SK-N-SH (cell line): ENCODE measurements at regions not wholly inside any gene's neighbourhood (a gene's known extent, or its start where the extent isn't known, plus 50 kb on each side); places are given as distances from the start of the nearest gene placed in this dataset.

Experiments
- CTCF ChIA-PET: fragments of 300-600, 350-600 bp; formaldehyde crosslinking; extraction: SDS; loops from one replicate; lab custom pipeline; 2021; lab: Yijun Ruan, JAX
- POLR2A ChIA-PET: fragments of 350-600 bp; sonication (Branson Sonifier 250); formaldehyde crosslinking; extraction: SDS; loops from one replicate; lab custom pipeline; 2020; ENCODE audit warnings: antibody characterized with exemption, inconsistent platforms; lab: Yijun Ruan, JAX
- DNase-seq: peaks from one replicate; pipeline ENCODE4 v3.0.0; 2012
- H2AFZ ChIP-seq: fragments of 200-600 bp; sonication (generic); 2 replicates; pipeline ENCODE4 v1.8.1; 2016; ENCODE audit warnings: antibody characterized with exemption, mild to moderate bottlenecking, low read depth
- H3F3A ChIP-seq: fragments of 200-600 bp; sonication (generic); replicated peaks from 2 replicates; pipeline ENCODE3; 2016; ENCODE audit warnings: antibody characterized with exemption, mild to moderate bottlenecking; ENCODE audit not compliant: insufficient read depth
- H3K27ac ChIP-seq, 2 experiments: fragments of 200-500 bp in 1 of 2; fragments of 200-600 bp in 1 of 2; sonication (Bioruptor generic) in 1 of 2; sonication (generic), shearing (Covaris generic) in 1 of 2; 2 replicates each; pipeline versions ENCODE4 v1.5.1 to v1.6.1; 2014 to 2016; ENCODE audit warnings: low read depth in 2 of 2, inconsistent platforms in 1 of 2, low read length in 1 of 2, mild to moderate bottlenecking in 1 of 2, mixed read lengths in 1 of 2
- H3K27me3 ChIP-seq: fragments of 200-600 bp; sonication (generic), shearing (Covaris generic); 2 replicates; pipeline ENCODE4 v1.6.1; 2016; ENCODE audit warnings: mixed run types; ENCODE audit not compliant: insufficient read depth
- H3K36me3 ChIP-seq, 2 experiments: fragments of 200-500 bp in 1 of 2; fragments of 200-600 bp in 1 of 2; sonication (Bioruptor generic) in 1 of 2; sonication (generic) in 1 of 2; replicated peaks in 1 of 2; 2 replicates each; pipeline versions ENCODE3 to v1.5.1; 2014 to 2016; ENCODE audit warnings: low read length in 1 of 2, mild to moderate bottlenecking in 1 of 2; ENCODE audit not compliant: insufficient read depth in 2 of 2, control insufficient read depth in 1 of 2
- H3K4me1 ChIP-seq, 2 experiments: fragments of 200-500 bp in 1 of 2; fragments of 200-600 bp in 1 of 2; sonication (Bioruptor generic) in 1 of 2; sonication (generic), shearing (Covaris generic) in 1 of 2; 2 replicates each; pipeline versions ENCODE4 v1.5.1 to v1.6.1; 2014 to 2016; ENCODE audit warnings: low read depth in 1 of 2, low read length in 1 of 2, mixed run types in 1 of 2; ENCODE audit not compliant: insufficient read depth in 2 of 2, control insufficient read depth in 1 of 2
- H3K4me2 ChIP-seq: fragments of 200-600 bp; sonication (generic), shearing (Covaris generic); 2 replicates; pipeline ENCODE4 v1.6.1; 2017; ENCODE audit warnings: mixed run types
- H3K4me3 ChIP-seq, 2 experiments: fragments of 200-500 bp in 1 of 2; fragments of 200-600 bp in 1 of 2; sonication (Bioruptor generic) in 1 of 2; sonication (generic), shearing (Covaris generic) in 1 of 2; 2 replicates each; pipeline versions ENCODE4 v1.5.1 to v1.8.1; 2014 to 2016; ENCODE audit warnings: low read depth in 2 of 2, inconsistent platforms in 1 of 2, low read length in 1 of 2, mild to moderate bottlenecking in 1 of 2, mixed read lengths in 1 of 2, moderate library complexity in 1 of 2
- H3K79me2 ChIP-seq: fragments of 200-600 bp; sonication (generic); 2 replicates; pipeline ENCODE4 v1.8.1; 2017; ENCODE audit warnings: mild to moderate bottlenecking; ENCODE audit not compliant: insufficient read depth
- H3K9ac ChIP-seq: fragments of 200-600 bp; sonication (generic); 2 replicates; pipeline ENCODE4 v1.6.1; 2017; ENCODE audit warnings: mixed run types
- H3K9me2 ChIP-seq: fragments of 200-600 bp; sonication (generic); 2 replicates; pipeline ENCODE4 v1.6.1; 2017; ENCODE audit warnings: mixed run types
- H3K9me3 ChIP-seq: fragments of 200-600 bp; sonication (generic); 2 replicates; pipeline ENCODE4 v1.6.1; 2017; ENCODE audit warnings: mixed run types, mild to moderate bottlenecking, moderate library complexity
- H4K20me1 ChIP-seq: fragments of 200-600 bp; sonication (generic); 2 replicates; pipeline ENCODE4 v1.6.1; 2017; ENCODE audit warnings: mild to moderate bottlenecking, mixed run types; ENCODE audit not compliant: insufficient read depth
- EP300 ChIP-seq, 2 experiments: IDR thresholded peaks; 2 replicates each; pipeline versions ENCODE4 v1.4.0 to v1.6.1; 2012; ENCODE audit warnings: borderline replicate concordance in 1 of 2, low read depth in 1 of 2, low read length in 1 of 2
- EZH2phosphoT487 ChIP-seq: fragments of 200-600 bp; sonication (generic); IDR thresholded peaks from 2 replicates; pipeline ENCODE4 v1.6.1; 2017; ENCODE audit warnings: low read depth, mixed run types, mild to moderate bottlenecking, antibody characterized with exemption, moderate library complexity, borderline replicate concordance
- FOSL2 ChIP-seq: IDR thresholded peaks from 2 replicates; pipeline ENCODE4 v1.4.0; 2012; ENCODE audit warnings: low read depth, mild to moderate bottlenecking, moderate library complexity, borderline replicate concordance
- FOXJ3 ChIP-seq: sonication (generic); formaldehyde crosslinking; IDR thresholded peaks from 2 replicates; pipeline ENCODE4 v1.5.1; 2020; ENCODE audit warnings: mild to moderate bottlenecking, missing genetic modification reagents
- FOXM1 ChIP-seq: IDR thresholded peaks from 2 replicates; pipeline ENCODE4 v1.4.0; 2012; ENCODE audit warnings: low read depth, mild to moderate bottlenecking
- MEF2A ChIP-seq: IDR thresholded peaks from 2 replicates; pipeline ENCODE4 v1.4.0; 2012; ENCODE audit warnings: low read depth, borderline replicate concordance
- MXI1 ChIP-seq: IDR thresholded peaks from 2 replicates; pipeline ENCODE4 v1.6.1; 2012; ENCODE audit warnings: mild to moderate bottlenecking, low read depth, low read length, improper control_type of control experiment
- NFIC ChIP-seq: IDR thresholded peaks from 2 replicates; pipeline ENCODE4 v1.4.0; 2012; ENCODE audit warnings: borderline replicate concordance
- RAD21 ChIP-seq: IDR thresholded peaks from 2 replicates; pipeline ENCODE4 v1.6.1; 2012; ENCODE audit warnings: mild to moderate bottlenecking, low read length
- RCOR1 ChIP-seq: fragments of 150-350 bp; IDR thresholded peaks from 2 replicates; pipeline ENCODE4 v1.6.1; 2017; ENCODE audit warnings: antibody characterized with exemption, low read length
- SIN3A ChIP-seq: IDR thresholded peaks from 2 replicates; pipeline ENCODE4 v1.6.1; 2012; ENCODE audit warnings: low read depth, mild to moderate bottlenecking, low read length, moderate library complexity, borderline replicate concordance
- SMC3 ChIP-seq: IDR thresholded peaks from 2 replicates; pipeline ENCODE4 v1.6.1; 2012; ENCODE audit warnings: low read depth, low read length, improper control_type of control experiment
- TCF12 ChIP-seq: IDR thresholded peaks from 2 replicates; pipeline ENCODE4 v1.4.0; 2012
- YY1 ChIP-seq: IDR thresholded peaks from 2 replicates; pipeline ENCODE4 v1.4.0; 2012; ENCODE audit warnings: low read depth, mild to moderate bottlenecking
- WGBS: methylation state at CpG from one replicate; pipeline ENCODE4 v1.1.6; 2017; ENCODE audit warnings: low lambda C conversion rate; 5-methylcytosine and 5-hydroxymethylcytosine counted together
- TF ChIP-seq, protein P1 (sequence below): IDR thresholded peaks from 2 replicates; pipeline ENCODE4 v1.6.1; 2012; ENCODE audit warnings: mild to moderate bottlenecking, low read depth, low read length, moderate library complexity
- TF ChIP-seq, protein P2 (sequence below): fragments of 150-350 bp; IDR thresholded peaks from 2 replicates; pipeline ENCODE4 v1.6.1; 2017; ENCODE audit warnings: antibody characterized with exemption, low read length, low read depth, borderline replicate concordance
- TF ChIP-seq, protein P3 (sequence below): fragments of 200-600 bp; sonication (generic); IDR thresholded peaks from 2 replicates; pipeline ENCODE4 v1.6.1; 2017; ENCODE audit warnings: antibody characterized with exemption, mild to moderate bottlenecking, moderate library complexity
- TF ChIP-seq, protein P4 (sequence below): IDR thresholded peaks from 2 replicates; pipeline ENCODE4; 2012
- TF ChIP-seq, protein P5 (sequence below): IDR thresholded peaks from 2 replicates; pipeline ENCODE4 v1.4.0; 2012; ENCODE audit warnings: low read depth, borderline replicate concordance
- TF ChIP-seq, protein P6 (sequence below): IDR thresholded peaks from 2 replicates; pipeline ENCODE4 v1.4.0; 2012; ENCODE audit warnings: low read depth

DNA sequence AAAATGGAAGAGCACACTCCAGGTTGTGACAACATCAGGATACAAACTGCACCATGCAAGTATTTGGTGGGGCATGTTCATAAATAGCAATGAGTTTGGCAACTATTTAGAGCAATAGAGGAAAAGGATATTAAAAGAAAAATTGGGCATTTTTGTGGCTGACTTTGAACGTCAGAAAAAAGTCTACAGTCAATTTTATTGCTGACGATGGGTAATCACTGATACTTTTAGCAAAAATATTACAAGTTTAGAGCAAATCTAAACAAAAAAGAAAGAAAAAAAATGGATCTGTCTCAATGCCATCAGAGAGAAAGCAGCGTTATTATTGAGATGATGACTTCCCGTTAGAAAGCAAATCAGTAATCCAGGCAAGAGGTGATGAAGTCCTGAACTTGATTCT lies 65.2 kb downstream of the CGGBP1 start:
- CTCF ChIA-PET = no interaction called here
- Histone ChIP-seq H3K9ac (no peak overlapping the region), H3K4me2 (no peak overlapping the region)

More for the DNA sequence above, 65.2 kb downstream of the CGGBP1 start:
- no peaks in the 10 kb centered on the region for H3K79me2 ChIP-seq
- no peak overlapping the region for H3K27ac ChIP-seq
- no peak overlapping the region for H2AFZ ChIP-seq
- H3K27me3 ChIP-seq = peaks cover 4% of the 10 kb centered on the region; the same call in 1 of the 2 replicates
- H3K36me3 ChIP-seq = no peaks in the 10 kb centered on the region
- peaks cover 0 to 6% of the 10 kb centered on the region in 2 experiments; a peak in 2 of 4 replicates for H3K4me1 ChIP-seq
- DNase-seq = no peak
- no peaks in the 10 kb centered on the region for H4K20me1 ChIP-seq
- no peaks in the 10 kb centered on the region; the same call in 1 of the 2 replicates for H3K9me2 ChIP-seq
- TF ChIP-seq SMC3 = no peak
- TF ChIP-seq FOXJ3 (CRISPR knock-in tag) = no peak
- no peak for TF ChIP-seq EZH2phosphoT487
- TF ChIP-seq, protein P1, sequence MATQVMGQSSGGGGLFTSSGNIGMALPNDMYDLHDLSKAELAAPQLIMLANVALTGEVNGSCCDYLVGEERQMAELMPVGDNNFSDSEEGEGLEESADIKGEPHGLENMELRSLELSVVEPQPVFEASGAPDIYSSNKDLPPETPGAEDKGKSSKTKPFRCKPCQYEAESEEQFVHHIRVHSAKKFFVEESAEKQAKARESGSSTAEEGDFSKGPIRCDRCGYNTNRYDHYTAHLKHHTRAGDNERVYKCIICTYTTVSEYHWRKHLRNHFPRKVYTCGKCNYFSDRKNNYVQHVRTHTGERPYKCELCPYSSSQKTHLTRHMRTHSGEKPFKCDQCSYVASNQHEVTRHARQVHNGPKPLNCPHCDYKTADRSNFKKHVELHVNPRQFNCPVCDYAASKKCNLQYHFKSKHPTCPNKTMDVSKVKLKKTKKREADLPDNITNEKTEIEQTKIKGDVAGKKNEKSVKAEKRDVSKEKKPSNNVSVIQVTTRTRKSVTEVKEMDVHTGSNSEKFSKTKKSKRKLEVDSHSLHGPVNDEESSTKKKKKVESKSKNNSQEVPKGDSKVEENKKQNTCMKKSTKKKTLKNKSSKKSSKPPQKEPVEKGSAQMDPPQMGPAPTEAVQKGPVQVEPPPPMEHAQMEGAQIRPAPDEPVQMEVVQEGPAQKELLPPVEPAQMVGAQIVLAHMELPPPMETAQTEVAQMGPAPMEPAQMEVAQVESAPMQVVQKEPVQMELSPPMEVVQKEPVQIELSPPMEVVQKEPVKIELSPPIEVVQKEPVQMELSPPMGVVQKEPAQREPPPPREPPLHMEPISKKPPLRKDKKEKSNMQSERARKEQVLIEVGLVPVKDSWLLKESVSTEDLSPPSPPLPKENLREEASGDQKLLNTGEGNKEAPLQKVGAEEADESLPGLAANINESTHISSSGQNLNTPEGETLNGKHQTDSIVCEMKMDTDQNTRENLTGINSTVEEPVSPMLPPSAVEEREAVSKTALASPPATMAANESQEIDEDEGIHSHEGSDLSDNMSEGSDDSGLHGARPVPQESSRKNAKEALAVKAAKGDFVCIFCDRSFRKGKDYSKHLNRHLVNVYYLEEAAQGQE = no peak
- TF ChIP-seq NFIC = no peak
- TF ChIP-seq RCOR1 = no peak
- TF ChIP-seq, protein P2, sequence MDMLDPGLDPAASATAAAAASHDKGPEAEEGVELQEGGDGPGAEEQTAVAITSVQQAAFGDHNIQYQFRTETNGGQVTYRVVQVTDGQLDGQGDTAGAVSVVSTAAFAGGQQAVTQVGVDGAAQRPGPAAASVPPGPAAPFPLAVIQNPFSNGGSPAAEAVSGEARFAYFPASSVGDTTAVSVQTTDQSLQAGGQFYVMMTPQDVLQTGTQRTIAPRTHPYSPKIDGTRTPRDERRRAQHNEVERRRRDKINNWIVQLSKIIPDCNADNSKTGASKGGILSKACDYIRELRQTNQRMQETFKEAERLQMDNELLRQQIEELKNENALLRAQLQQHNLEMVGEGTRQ = no peak
- TF ChIP-seq MXI1 = no peak
- TF ChIP-seq, protein P3, sequence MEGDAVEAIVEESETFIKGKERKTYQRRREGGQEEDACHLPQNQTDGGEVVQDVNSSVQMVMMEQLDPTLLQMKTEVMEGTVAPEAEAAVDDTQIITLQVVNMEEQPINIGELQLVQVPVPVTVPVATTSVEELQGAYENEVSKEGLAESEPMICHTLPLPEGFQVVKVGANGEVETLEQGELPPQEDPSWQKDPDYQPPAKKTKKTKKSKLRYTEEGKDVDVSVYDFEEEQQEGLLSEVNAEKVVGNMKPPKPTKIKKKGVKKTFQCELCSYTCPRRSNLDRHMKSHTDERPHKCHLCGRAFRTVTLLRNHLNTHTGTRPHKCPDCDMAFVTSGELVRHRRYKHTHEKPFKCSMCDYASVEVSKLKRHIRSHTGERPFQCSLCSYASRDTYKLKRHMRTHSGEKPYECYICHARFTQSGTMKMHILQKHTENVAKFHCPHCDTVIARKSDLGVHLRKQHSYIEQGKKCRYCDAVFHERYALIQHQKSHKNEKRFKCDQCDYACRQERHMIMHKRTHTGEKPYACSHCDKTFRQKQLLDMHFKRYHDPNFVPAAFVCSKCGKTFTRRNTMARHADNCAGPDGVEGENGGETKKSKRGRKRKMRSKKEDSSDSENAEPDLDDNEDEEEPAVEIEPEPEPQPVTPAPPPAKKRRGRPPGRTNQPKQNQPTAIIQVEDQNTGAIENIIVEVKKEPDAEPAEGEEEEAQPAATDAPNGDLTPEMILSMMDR = no peak
- TF ChIP-seq YY1 = no peak
- TF ChIP-seq, protein P4, sequence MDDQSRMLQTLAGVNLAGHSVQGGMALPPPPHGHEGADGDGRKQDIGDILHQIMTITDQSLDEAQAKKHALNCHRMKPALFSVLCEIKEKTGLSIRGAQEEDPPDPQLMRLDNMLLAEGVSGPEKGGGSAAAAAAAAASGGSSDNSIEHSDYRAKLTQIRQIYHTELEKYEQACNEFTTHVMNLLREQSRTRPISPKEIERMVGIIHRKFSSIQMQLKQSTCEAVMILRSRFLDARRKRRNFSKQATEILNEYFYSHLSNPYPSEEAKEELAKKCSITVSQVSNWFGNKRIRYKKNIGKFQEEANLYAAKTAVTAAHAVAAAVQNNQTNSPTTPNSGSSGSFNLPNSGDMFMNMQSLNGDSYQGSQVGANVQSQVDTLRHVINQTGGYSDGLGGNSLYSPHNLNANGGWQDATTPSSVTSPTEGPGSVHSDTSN = no peak
- TF ChIP-seq FOXM1 = no peak
- TF ChIP-seq TCF12 = no peak
- TF ChIP-seq, protein P5, sequence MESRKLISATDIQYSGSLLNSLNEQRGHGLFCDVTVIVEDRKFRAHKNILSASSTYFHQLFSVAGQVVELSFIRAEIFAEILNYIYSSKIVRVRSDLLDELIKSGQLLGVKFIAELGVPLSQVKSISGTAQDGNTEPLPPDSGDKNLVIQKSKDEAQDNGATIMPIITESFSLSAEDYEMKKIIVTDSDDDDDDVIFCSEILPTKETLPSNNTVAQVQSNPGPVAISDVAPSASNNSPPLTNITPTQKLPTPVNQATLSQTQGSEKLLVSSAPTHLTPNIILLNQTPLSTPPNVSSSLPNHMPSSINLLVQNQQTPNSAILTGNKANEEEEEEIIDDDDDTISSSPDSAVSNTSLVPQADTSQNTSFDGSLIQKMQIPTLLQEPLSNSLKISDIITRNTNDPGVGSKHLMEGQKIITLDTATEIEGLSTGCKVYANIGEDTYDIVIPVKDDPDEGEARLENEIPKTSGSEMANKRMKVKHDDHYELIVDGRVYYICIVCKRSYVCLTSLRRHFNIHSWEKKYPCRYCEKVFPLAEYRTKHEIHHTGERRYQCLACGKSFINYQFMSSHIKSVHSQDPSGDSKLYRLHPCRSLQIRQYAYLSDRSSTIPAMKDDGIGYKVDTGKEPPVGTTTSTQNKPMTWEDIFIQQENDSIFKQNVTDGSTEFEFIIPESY = no peak
- TF ChIP-seq MEF2A = no peak
- TF ChIP-seq EP300 (IDR thresholded peaks at IDR 0.05; ENCODE audit: borderline replicate concordance in 1 of 2, low read depth in 1 of 2, low read length in 1 of 2) = no peak
- no peak for TF ChIP-seq FOSL2
- TF ChIP-seq RAD21 = no peak
- TF ChIP-seq, protein P6, sequence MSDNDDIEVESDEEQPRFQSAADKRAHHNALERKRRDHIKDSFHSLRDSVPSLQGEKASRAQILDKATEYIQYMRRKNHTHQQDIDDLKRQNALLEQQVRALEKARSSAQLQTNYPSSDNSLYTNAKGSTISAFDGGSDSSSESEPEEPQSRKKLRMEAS = no peak
- no peak for TF ChIP-seq SIN3A
- no peaks in the 10 kb centered on the region for H3F3A ChIP-seq
- H3K9me3 ChIP-seq = no peaks in the 10 kb centered on the region
- POLR2A ChIA-PET = no interaction called here
- no peak overlapping the region for H3K4me3 ChIP-seq
- 18% methylated on average over 4 of the region's 4 CpGs for WGBS
